Fibroblast of lung (primary cell): ENCODE measurements at regions not wholly inside any gene's neighbourhood (a gene's known extent, or its start where the extent isn't known, plus 50 kb on each side); places are given as distances from the start of the nearest gene placed in this dataset.

Experiments
- DNase-seq, 2 donors: peaks; one replicate each; pipeline versions ENCODE4 v3.0.0 to v3.0.0-alpha.2; 2010; ENCODE audit warnings: low read depth in 2 of 2
- H2AFZ ChIP-seq: 2 replicates; pipeline ENCODE4 v1.5.1; 2012; ENCODE audit warnings: low read length, control low read depth, inconsistent platforms
- H3K27ac ChIP-seq: 2 replicates; pipeline ENCODE4 v1.5.1; 2011; ENCODE audit warnings: low read length, control low read depth; ENCODE audit not compliant: insufficient read depth
- H3K27me3 ChIP-seq: 2 replicates; pipeline ENCODE4 v1.5.1; 2011; ENCODE audit warnings: mild to moderate bottlenecking, low read length; ENCODE audit not compliant: control insufficient read depth, insufficient read depth
- H3K36me3 ChIP-seq: 2 replicates; pipeline ENCODE4 v1.5.1; 2011; ENCODE audit warnings: low read length; ENCODE audit not compliant: control insufficient read depth, insufficient read depth
- H3K4me1 ChIP-seq: 2 replicates; pipeline ENCODE4 v1.5.1; 2011; ENCODE audit warnings: low read length; ENCODE audit not compliant: control insufficient read depth, insufficient read depth; ENCODE audit errors: extremely low read depth
- H3K4me2 ChIP-seq: 2 replicates; pipeline ENCODE4 v1.5.1; 2011; ENCODE audit warnings: low read length, control low read depth; ENCODE audit not compliant: insufficient read depth; ENCODE audit errors: extremely low read depth
- H3K4me3 ChIP-seq, 4 experiments: fragments of 200-600 bp in 1 of 4; sonication (generic) in 1 of 4; replicated peaks in 1 of 4; 2 replicates each; pipeline ENCODE4 v1.5.1; 2011 to 2016; ENCODE audit warnings: low read length in 4 of 4, low read depth in 3 of 4, mild to moderate bottlenecking in 3 of 4, control low read depth in 2 of 4, inconsistent platforms in 1 of 4, mixed read lengths in 1 of 4; ENCODE audit not compliant: insufficient read depth in 1 of 4; ENCODE audit errors: control extremely low read depth in 1 of 4
- H3K79me2 ChIP-seq: 2 replicates; pipeline ENCODE4 v1.5.1; 2012; ENCODE audit warnings: mild to moderate bottlenecking, low read length, inconsistent platforms; ENCODE audit not compliant: control insufficient read depth, insufficient read depth
- H3K9ac ChIP-seq: 2 replicates; pipeline ENCODE4 v1.5.1; 2011; ENCODE audit warnings: mild to moderate bottlenecking, low read length, control low read depth; ENCODE audit not compliant: insufficient read depth
- H3K9me3 ChIP-seq: 2 replicates; pipeline ENCODE4 v1.5.1; 2012; ENCODE audit warnings: low read depth, low read length; ENCODE audit not compliant: control insufficient read depth, insufficient read depth
- H4K20me1 ChIP-seq: 2 replicates; pipeline ENCODE4 v1.5.1; 2011; ENCODE audit warnings: low read length; ENCODE audit not compliant: control insufficient read depth, insufficient read depth; ENCODE audit errors: extremely low read depth
- EZH2 ChIP-seq: IDR thresholded peaks from 2 replicates; pipeline ENCODE4 v1.5.1; 2012; ENCODE audit warnings: low read length, control low read depth, mild to moderate bottlenecking; ENCODE audit errors: missing control alignments
- TF ChIP-seq, protein P1 (sequence below), 2 donors: IDR thresholded peaks in 1 of 2; conservative IDR thresholded peaks in 1 of 2; 1 replicate in 1 of 2; 2 replicates in 1 of 2; pipeline ENCODE4 v1.5.1; 2011 to 2012; ENCODE audit warnings: low read length in 2 of 2, control low read depth in 1 of 2, inconsistent platforms in 1 of 2, low read depth in 1 of 2, mild to moderate bottlenecking in 1 of 2

- Histone ChIP-seq H3K4me1 (peaks cover under 1% of the 10 kb centered on the region), H3K79me2 (no peaks in the 10 kb centered on the region), H3K9ac (no peak overlapping the region), H3K4me3 (no peak overlapping the region), H3K27me3 (no peaks in the 10 kb centered on the region), H3K27ac (no peak overlapping the region), H4K20me1 (no peaks in the 10 kb centered on the region), H2AFZ (no peak overlapping the region), H3K4me2 (no peak overlapping the region), H3K9me3 (no peaks in the 10 kb centered on the region), H3K36me3 (no peaks in the 10 kb centered on the region)
- no peak for TF ChIP-seq EZH2
- TF ChIP-seq, protein P1, sequence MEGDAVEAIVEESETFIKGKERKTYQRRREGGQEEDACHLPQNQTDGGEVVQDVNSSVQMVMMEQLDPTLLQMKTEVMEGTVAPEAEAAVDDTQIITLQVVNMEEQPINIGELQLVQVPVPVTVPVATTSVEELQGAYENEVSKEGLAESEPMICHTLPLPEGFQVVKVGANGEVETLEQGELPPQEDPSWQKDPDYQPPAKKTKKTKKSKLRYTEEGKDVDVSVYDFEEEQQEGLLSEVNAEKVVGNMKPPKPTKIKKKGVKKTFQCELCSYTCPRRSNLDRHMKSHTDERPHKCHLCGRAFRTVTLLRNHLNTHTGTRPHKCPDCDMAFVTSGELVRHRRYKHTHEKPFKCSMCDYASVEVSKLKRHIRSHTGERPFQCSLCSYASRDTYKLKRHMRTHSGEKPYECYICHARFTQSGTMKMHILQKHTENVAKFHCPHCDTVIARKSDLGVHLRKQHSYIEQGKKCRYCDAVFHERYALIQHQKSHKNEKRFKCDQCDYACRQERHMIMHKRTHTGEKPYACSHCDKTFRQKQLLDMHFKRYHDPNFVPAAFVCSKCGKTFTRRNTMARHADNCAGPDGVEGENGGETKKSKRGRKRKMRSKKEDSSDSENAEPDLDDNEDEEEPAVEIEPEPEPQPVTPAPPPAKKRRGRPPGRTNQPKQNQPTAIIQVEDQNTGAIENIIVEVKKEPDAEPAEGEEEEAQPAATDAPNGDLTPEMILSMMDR (conservative IDR thresholded peaks at IDR 0.05 in 1 of 2, IDR thresholded peaks at IDR 0.05 in 1 of 2; ENCODE audit: low read depth in 1 of 2, low read length in 2 of 2): no peak
- DNase-seq: no peak
These were observed 108.9 kb upstream of the FAM20C start for GRCh38 chr7:83441-83840.

DNA sequence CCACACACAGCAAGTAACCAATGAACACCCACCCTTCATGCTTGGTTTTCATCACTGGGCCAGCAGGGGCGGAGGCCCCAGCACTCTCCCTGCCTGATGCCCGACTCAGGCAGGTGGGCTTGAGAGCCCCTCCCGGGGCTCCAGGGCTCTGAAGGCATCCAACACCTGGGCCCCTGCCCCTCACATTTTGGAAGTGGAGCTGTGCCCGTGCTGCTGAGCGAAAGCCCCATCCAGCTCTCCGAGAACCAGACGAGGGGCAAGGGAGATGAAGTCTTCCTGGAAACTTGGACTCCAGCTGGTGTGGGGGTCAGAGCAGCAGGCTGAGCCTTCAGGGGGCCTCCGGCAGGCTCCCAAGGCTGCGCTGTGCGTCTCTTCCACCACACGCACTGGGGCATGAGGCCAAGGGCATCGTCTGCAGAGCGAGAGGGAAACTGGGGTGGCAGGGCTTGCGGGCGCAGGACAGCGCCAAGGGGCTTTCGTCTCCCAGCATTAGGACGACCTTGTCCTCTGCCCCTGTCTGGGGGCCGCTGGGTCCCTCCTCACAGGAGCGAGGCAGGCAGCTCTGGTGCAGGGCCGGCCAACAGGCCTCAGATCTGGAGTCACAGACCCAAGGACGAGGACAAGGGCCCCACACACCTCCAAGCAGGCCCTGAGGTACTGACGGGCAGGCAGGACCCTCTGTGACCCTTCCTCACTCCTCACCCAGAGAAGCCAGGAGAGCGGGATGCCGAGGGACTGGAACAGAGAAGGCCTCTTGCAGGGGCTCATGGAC, 108.3 kb upstream of the FAM20C start:
- Histone ChIP-seq H3K4me3 (no peak overlapping the region), H3K9me3 (no peaks in the 10 kb centered on the region), H3K79me2 (no peaks in the 10 kb centered on the region), H2AFZ (no peak overlapping the region), H4K20me1 (no peaks in the 10 kb centered on the region), H3K27me3 (no peaks in the 10 kb centered on the region), H3K9ac (no peak overlapping the region), H3K4me2 (no peak overlapping the region), H3K27ac (no peak overlapping the region), H3K36me3 (no peaks in the 10 kb centered on the region), H3K4me1 (peaks cover 7% of the 10 kb centered on the region)
- no peak for DNase-seq
- TF ChIP-seq, protein P1 (conservative IDR thresholded peaks at IDR 0.05 in 1 of 2, IDR thresholded peaks at IDR 0.05 in 1 of 2; ENCODE audit: low read depth in 1 of 2, low read length in 2 of 2): no peak
- no peak for TF ChIP-seq EZH2

DNA sequence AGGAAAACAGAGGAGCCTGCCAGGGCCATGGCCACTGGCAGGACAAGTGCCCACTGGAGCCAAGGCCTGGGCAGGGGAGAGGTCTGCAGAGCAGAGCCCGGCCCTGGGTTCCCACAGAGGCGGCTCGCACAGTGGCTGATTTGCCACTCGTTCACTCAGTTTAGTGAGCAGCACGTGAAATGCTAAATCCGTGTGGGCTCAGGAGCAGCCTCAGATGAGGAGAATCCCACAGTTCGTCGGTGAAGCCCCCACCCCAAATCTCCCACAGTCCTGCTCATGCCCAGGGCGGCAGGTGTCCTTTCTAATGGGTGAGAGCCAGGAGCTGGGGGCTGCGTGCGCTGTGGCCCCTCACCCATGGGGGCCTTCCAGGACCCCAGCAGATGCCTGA, 107.7 kb upstream of the FAM20C start:
- Histone ChIP-seq H3K4me2 (no peak overlapping the region), H3K9me3 (no peaks in the 10 kb centered on the region), H3K79me2 (no peaks in the 10 kb centered on the region), H3K27me3 (no peaks in the 10 kb centered on the region), H3K4me3 (no peak overlapping the region), H4K20me1 (no peaks in the 10 kb centered on the region), H3K27ac (no peak overlapping the region), H3K36me3 (no peaks in the 10 kb centered on the region), H3K9ac (no peak overlapping the region), H2AFZ (no peak overlapping the region), H3K4me1 (peaks cover 11% of the 10 kb centered on the region)
- TF ChIP-seq EZH2: no peak
- TF ChIP-seq, protein P1 (conservative IDR thresholded peaks at IDR 0.05 in 1 of 2, IDR thresholded peaks at IDR 0.05 in 1 of 2; ENCODE audit: low read depth in 1 of 2, low read length in 2 of 2): no peak
- no peak for DNase-seq
